ENCODE measurements at regions not wholly inside any gene's neighbourhood (a gene's known extent, or its start where the extent isn't known, plus 50 kb on each side); places are given as distances from the start of the nearest gene placed in this dataset.

- no peak for DNase-seq
Observed at GRCh38 chr1:219265026-219265515, 91.4 kb downstream of the LYPLAL1 start.

DNA sequence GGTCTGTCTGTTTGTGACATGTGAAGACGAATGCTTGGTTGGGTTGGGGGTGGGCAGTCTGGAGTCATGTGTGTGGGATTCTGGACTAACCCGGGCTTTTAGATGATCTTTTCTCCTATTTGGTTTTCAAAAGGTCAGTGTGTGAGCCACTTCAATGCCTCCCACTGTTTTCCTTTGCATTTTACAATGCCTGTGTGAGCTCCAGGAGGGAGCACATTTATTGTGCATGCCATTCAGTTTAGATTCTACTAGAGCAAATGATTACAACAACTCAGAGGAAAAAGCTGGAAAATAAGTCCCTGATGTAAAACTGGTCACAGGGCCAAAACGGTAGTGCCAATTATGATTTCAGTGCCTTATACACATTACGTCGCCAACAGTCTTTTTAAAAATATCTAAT lies 90.9 kb downstream of the LYPLAL1 start:
- DNase-seq = no peak
